ENCODE measurements at regions not wholly inside any gene's neighbourhood (a gene's known extent, or its start where the extent isn't known, plus 50 kb on each side); places are given as distances from the start of the nearest gene placed in this dataset.
A peak's percentile ranks its signal among the peaks of the same experiment; 100 is the strongest.

DNA sequence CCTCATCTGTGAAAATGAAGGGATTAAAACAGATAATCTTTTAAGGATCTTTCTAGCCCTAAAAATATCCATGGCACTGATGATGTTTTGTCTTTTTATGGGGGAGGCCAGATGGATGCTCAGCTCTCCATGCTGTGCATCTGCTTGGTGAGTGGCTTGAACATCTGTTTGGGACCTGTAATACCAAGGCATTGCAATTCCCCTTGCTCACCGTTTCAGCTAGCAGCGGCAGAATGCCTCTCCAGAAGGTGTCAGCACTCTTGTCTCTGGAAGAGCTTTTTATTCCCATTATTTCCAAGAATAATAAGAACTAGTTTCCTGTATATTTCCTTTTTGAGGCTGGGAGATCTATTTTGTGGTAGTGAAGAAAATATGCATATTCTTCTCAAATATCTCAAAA lies 151.9 kb upstream of the ANK2 start:
- H3K27ac Mint-ChIP-seq: peak overlapping the region in 2 of 3 experiments; percentile 21 to 36; a peak in 3 of 7 replicates
- H3K4me1 Mint-ChIP-seq: peaks cover 50 to 67% of the 10 kb centered on the region in 2 experiments
- Histone ChIP-seq H3K27me3 (ENCODE audit: insufficient read depth, low read length) (no peaks in the 10 kb centered on the region), H3K18ac (ENCODE audit: insufficient read length, low read depth, low read length) (no peak overlapping the region), H2AK5ac (ENCODE audit: insufficient read length, low read length) (no peak overlapping the region), H4K5ac (ENCODE audit: insufficient read length, low read depth, low read length) (no peak overlapping the region), H4K91ac (ENCODE audit: insufficient read length, low read depth, low read length) (no peak overlapping the region), H3K9me3 (ENCODE audit: control insufficient read depth, low read depth, low read length) (no peaks in the 10 kb centered on the region), H3K4me2 (ENCODE audit: insufficient read depth, insufficient read length, low read length) (no peak overlapping the region), H3K56ac (ENCODE audit: insufficient read length, low read depth, low read length) (no peak overlapping the region), H2BK5ac (ENCODE audit: insufficient read length, low read length) (no peak overlapping the region), H3K9ac (ENCODE audit: extremely low read depth, insufficient read length, low read length) (no peak overlapping the region), H2AFZ (ENCODE audit: low read length) (no peak overlapping the region), H2BK20ac (ENCODE audit: low read depth, low read length, poor library complexity, severe bottlenecking) (no peak overlapping the region), H3K4ac (ENCODE audit: low read depth, low read length) (no peak overlapping the region), H2BK120ac (ENCODE audit: low read depth, low read length, poor library complexity, severe bottlenecking) (no peak overlapping the region), H3K23ac (ENCODE audit: insufficient read length, low read depth, low read length) (no peak overlapping the region), H3K23me2 (ENCODE audit: insufficient read length, low read depth, low read length, poor library complexity, severe bottlenecking) (no peaks in the 10 kb centered on the region), H3K27ac (ENCODE audit: insufficient read length, low read depth, low read length) (no peak overlapping the region), H4K20me1 (ENCODE audit: control insufficient read depth, insufficient read depth, insufficient read length) (no peaks in the 10 kb centered on the region), H2BK15ac (ENCODE audit: low read depth, low read length) (no peak overlapping the region), H3K79me1 (ENCODE audit: insufficient read depth, low read depth, low read length, poor library complexity, severe bottlenecking) (no peaks in the 10 kb centered on the region), H4K8ac (replicated peaks; ENCODE audit: insufficient read length, low read depth, low read length) (no peak overlapping the region), H2BK12ac (ENCODE audit: insufficient read length, low read depth, low read length) (no peak overlapping the region), H3T11ph (ENCODE audit: low read length) (no peak overlapping the region), H3K79me2 (ENCODE audit: insufficient read depth, low read length) (0 out of 2 replicates have a peak, but pooled peaks cover 2% of the 10 kb centered on the region), H3K4me1 (ENCODE audit: insufficient read depth, low read length) (peaks cover 10% of the 10 kb centered on the region; the same call in 1 of the 2 replicates), H3K14ac (ENCODE audit: insufficient read depth, low read length) (no peak overlapping the region)
- TF ChIP-seq, protein P1, sequence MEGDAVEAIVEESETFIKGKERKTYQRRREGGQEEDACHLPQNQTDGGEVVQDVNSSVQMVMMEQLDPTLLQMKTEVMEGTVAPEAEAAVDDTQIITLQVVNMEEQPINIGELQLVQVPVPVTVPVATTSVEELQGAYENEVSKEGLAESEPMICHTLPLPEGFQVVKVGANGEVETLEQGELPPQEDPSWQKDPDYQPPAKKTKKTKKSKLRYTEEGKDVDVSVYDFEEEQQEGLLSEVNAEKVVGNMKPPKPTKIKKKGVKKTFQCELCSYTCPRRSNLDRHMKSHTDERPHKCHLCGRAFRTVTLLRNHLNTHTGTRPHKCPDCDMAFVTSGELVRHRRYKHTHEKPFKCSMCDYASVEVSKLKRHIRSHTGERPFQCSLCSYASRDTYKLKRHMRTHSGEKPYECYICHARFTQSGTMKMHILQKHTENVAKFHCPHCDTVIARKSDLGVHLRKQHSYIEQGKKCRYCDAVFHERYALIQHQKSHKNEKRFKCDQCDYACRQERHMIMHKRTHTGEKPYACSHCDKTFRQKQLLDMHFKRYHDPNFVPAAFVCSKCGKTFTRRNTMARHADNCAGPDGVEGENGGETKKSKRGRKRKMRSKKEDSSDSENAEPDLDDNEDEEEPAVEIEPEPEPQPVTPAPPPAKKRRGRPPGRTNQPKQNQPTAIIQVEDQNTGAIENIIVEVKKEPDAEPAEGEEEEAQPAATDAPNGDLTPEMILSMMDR (conservative IDR thresholded peaks at IDR 0.05): peak; percentile 31; the same call in 2 of the 3 replicates
- DNase-seq: peak; percentile 44
- WGBS (ENCODE audit: extremely low coverage, insufficient read length, low lambda C conversion rate): no CpG with 5 or more reads among the region's 2 CpGs
- 0 out of 5 replicates have a peak overlapping the region, but pooled peaks of 1 of the 2 experiments have one; percentile 39 for H3K4me3 Mint-ChIP-seq
- H3K9me3 Mint-ChIP-seq: no peaks in the 10 kb centered on the region
- no peaks in the 10 kb centered on the region for H3K27me3 Mint-ChIP-seq (ENCODE audit: low read depth)
- no peaks in the 10 kb centered on the region; a peak in 2 of 7 replicates for H3K36me3 Mint-ChIP-seq (ENCODE audit: insufficient read depth in 1 of 3, low read depth in 3 of 3)

Data from H9 (cell line).